HG02759 (cell line): ENCODE measurements at regions not wholly inside any gene's neighbourhood (a gene's known extent, or its start where the extent isn't known, plus 50 kb on each side); places are given as distances from the start of the nearest gene placed in this dataset.

Experiments
- ATAC-seq: cut with Tn5 transposase; IDR thresholded peaks from one replicate; pipeline ENCODE4 v1.9.1; 2021; ENCODE audit warnings: mild to moderate bottlenecking, moderate library complexity; ENCODE audit not compliant: unreplicated experiment

- no peak for ATAC-seq
Measured at GRCh38 chr6:1201547-1202200, 110.2 kb upstream of the FOXQ1 start.

GRCh38 chr6:1200409-1201101 is 111.3 kb upstream of the FOXQ1 start:
- no peak for ATAC-seq

- ATAC-seq: no peak
Measured at GRCh38 chr6:1200081-1200408, 111.9 kb upstream of the FOXQ1 start.

- ATAC-seq: no peak
Measured at GRCh38 chr6:1197309-1197708, 114.6 kb upstream of the FOXQ1 start.

GRCh38 chr6:1191141-1191630 is 120.7 kb upstream of the FOXQ1 start:
- no peak for ATAC-seq

GRCh38 chr6:1190366-1190765 is 121.5 kb upstream of the FOXQ1 start:
- ATAC-seq: no peak

GRCh38 chr6:1188199-1188598 is 123.7 kb upstream of the FOXQ1 start:
- ATAC-seq: no peak

GRCh38 chr6:1187293-1188131 is 124.4 kb upstream of the FOXQ1 start:
- no peak for ATAC-seq

GRCh38 chr6:1184318-1184717 is 127.6 kb upstream of the FOXQ1 start:
- no peak for ATAC-seq

- ATAC-seq: no peak
Measured at GRCh38 chr6:1182722-1183521, 129.0 kb upstream of the FOXQ1 start.

- ATAC-seq: no peak
Measured at GRCh38 chr6:1181939-1182605, 129.8 kb upstream of the FOXQ1 start.

GRCh38 chr6:1179571-1180459 is 132.1 kb upstream of the FOXQ1 start:
- ATAC-seq: no peak

- ATAC-seq: no peak
Measured at GRCh38 chr6:1178590-1178989, 133.3 kb upstream of the FOXQ1 start.

GRCh38 chr6:1176567-1176966 is 135.3 kb upstream of the FOXQ1 start:
- no peak for ATAC-seq

GRCh38 chr6:1175877-1176276 is 136.0 kb upstream of the FOXQ1 start:
- no peak for ATAC-seq

GRCh38 chr6:1170794-1171193 is 141.1 kb upstream of the FOXQ1 start:
- ATAC-seq: no peak

GRCh38 chr6:1164600-1164999 is 147.3 kb upstream of the FOXQ1 start:
- ATAC-seq: no peak

GRCh38 chr6:1163501-1163900 is 148.4 kb upstream of the FOXQ1 start:
- no peak for ATAC-seq
